Activated CD4-positive, alpha-beta T cell treated with anti-CD3 and anti-CD28 coated beads, Interleukin-2, amount 50 U/mL, for 48 hours (primary cell): ENCODE measurements at regions not wholly inside any gene's neighbourhood (a gene's known extent, or its start where the extent isn't known, plus 50 kb on each side); places are given as distances from the start of the nearest gene placed in this dataset.

Source experiments
- DNase-seq, 2 experiments: peaks; one replicate each; pipeline ENCODE4 v3.0.0-alpha.2; 2020

GRCh38 chr5:74105126-74105780 lies 479.3 kb downstream of the ARHGEF28 start:
- DNase-seq, result no peak

GRCh38 chr5:74103131-74104023 lies 477.4 kb downstream of the ARHGEF28 start:
- DNase-seq, result no peak

- DNase-seq, result no peak
Observed at GRCh38 chr5:74100268-74100665, 474.3 kb downstream of the ARHGEF28 start.

- no peak for DNase-seq
Observed at GRCh38 chr5:74099538-74100267, 473.7 kb downstream of the ARHGEF28 start.

- no peak for DNase-seq
Observed at GRCh38 chr5:74098941-74099340, 472.9 kb downstream of the ARHGEF28 start.

GRCh38 chr5:74098456-74098855 lies 472.5 kb downstream of the ARHGEF28 start:
- no peak for DNase-seq

- no peak for DNase-seq
Observed at GRCh38 chr5:74096325-74096724, 470.3 kb downstream of the ARHGEF28 start.

GRCh38 chr5:74095871-74096270 lies 469.9 kb downstream of the ARHGEF28 start:
- no peak for DNase-seq

- DNase-seq, result no peak
Observed at GRCh38 chr5:74094782-74095108, 468.7 kb downstream of the ARHGEF28 start.

- DNase-seq, result no peak
Observed at GRCh38 chr5:74094096-74094781, 468.2 kb downstream of the ARHGEF28 start.

- no peak for DNase-seq
Observed at GRCh38 chr5:74093561-74093960, 467.6 kb downstream of the ARHGEF28 start.

GRCh38 chr5:74092766-74093165 lies 466.8 kb downstream of the ARHGEF28 start:
- no peak for DNase-seq

GRCh38 chr5:74085782-74086181 lies 459.8 kb downstream of the ARHGEF28 start:
- DNase-seq, result no peak

- no peak for DNase-seq
Observed at GRCh38 chr5:74085186-74085585, 459.2 kb downstream of the ARHGEF28 start.

- DNase-seq, result no peak
Observed at GRCh38 chr5:74083096-74083791, 457.2 kb downstream of the ARHGEF28 start.

GRCh38 chr5:74082512-74083055 lies 456.6 kb downstream of the ARHGEF28 start:
- no peak for DNase-seq

- DNase-seq, result no peak
Observed at GRCh38 chr5:74081126-74081525, 455.1 kb downstream of the ARHGEF28 start.

GRCh38 chr5:74079971-74080556 lies 454.1 kb downstream of the ARHGEF28 start:
- DNase-seq, result no peak

GRCh38 chr5:74075501-74076484 lies 449.8 kb downstream of the ARHGEF28 start:
- no peak for DNase-seq

- DNase-seq, result no peak
Observed at GRCh38 chr5:74074111-74074510, 448.1 kb downstream of the ARHGEF28 start.
